IMR-90 (cell line): ENCODE measurements at regions not wholly inside any gene's neighbourhood (a gene's known extent, or its start where the extent isn't known, plus 50 kb on each side); places are given as distances from the start of the nearest gene placed in this dataset.

Experiments used
- MXI1 ChIP-seq: IDR thresholded peaks from 2 replicates; pipeline ENCODE4 v1.6.1; 2012; ENCODE audit warnings: low read depth, mild to moderate bottlenecking, low read length, moderate library complexity, borderline replicate concordance
- POLR2A ChIP-seq: IDR thresholded peaks from 2 replicates; pipeline ENCODE4 v1.6.1; 2012; ENCODE audit warnings: mild to moderate bottlenecking, low read depth, low read length
- SMC3 ChIP-seq: fragments of 150-350 bp; IDR thresholded peaks from 2 replicates; pipeline ENCODE4 v1.6.1; 2016; ENCODE audit warnings: low read depth, mild to moderate bottlenecking, antibody characterized with exemption, low read length, moderate library complexity
- TF ChIP-seq, protein P1 (sequence below): conservative IDR thresholded peaks from 2 replicates; pipeline ENCODE4 v1.5.1; 2012; ENCODE audit warnings: mild to moderate bottlenecking, low read depth, low read length, improper control_type of control experiment
- TF ChIP-seq, protein P2 (sequence below): fragments of 150-350 bp; IDR thresholded peaks from 2 replicates; pipeline ENCODE4 v1.6.1; 2017; ENCODE audit warnings: mild to moderate bottlenecking, antibody characterized with exemption, low read length, low read depth
- TF ChIP-seq, protein P3 (sequence below): fragments of 150-350 bp; IDR thresholded peaks from 2 replicates; pipeline ENCODE4 v1.6.1; 2016; ENCODE audit warnings: low read depth, mild to moderate bottlenecking, low read length, moderate library complexity, borderline replicate concordance

DNA sequence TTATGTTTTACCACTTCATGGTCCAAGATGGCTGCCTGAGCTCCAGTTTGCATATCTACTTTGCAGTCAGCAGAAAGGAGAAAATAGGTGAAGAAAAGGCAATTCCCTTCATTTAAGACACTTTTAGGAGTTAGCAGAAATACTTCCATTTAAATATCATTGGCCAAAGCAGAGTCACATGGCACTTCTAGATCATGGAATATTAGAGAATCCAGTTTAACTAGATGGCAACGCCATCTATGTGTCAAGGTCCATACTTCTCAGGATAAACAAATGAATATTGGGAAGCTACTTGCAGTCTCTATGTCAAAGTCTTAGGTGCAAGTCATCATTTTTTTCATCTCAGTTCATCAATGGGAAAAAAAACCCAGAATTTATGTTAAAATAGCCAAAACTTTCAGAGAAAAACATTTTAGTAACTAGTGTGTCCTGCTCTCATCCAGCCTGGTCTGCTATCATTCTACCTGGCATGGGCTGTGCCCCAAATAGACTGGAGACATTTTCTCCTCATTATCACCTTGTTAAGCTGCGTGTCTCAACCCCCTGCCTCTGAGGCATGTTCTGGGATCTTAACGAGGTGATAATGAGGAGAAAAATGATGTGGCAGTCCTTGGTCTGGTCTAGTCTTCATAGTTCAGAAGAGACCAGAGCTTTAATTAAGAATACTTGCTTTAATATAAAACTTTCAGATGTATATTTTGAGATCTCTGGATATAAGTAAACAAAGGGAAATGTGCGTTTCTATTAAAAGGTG lies 227.3 kb downstream of the TBX18 start:
- TF ChIP-seq, protein P1, sequence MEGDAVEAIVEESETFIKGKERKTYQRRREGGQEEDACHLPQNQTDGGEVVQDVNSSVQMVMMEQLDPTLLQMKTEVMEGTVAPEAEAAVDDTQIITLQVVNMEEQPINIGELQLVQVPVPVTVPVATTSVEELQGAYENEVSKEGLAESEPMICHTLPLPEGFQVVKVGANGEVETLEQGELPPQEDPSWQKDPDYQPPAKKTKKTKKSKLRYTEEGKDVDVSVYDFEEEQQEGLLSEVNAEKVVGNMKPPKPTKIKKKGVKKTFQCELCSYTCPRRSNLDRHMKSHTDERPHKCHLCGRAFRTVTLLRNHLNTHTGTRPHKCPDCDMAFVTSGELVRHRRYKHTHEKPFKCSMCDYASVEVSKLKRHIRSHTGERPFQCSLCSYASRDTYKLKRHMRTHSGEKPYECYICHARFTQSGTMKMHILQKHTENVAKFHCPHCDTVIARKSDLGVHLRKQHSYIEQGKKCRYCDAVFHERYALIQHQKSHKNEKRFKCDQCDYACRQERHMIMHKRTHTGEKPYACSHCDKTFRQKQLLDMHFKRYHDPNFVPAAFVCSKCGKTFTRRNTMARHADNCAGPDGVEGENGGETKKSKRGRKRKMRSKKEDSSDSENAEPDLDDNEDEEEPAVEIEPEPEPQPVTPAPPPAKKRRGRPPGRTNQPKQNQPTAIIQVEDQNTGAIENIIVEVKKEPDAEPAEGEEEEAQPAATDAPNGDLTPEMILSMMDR, result no peak
- TF ChIP-seq SMC3, result no peak
- TF ChIP-seq, protein P2, sequence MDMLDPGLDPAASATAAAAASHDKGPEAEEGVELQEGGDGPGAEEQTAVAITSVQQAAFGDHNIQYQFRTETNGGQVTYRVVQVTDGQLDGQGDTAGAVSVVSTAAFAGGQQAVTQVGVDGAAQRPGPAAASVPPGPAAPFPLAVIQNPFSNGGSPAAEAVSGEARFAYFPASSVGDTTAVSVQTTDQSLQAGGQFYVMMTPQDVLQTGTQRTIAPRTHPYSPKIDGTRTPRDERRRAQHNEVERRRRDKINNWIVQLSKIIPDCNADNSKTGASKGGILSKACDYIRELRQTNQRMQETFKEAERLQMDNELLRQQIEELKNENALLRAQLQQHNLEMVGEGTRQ, result no peak
- TF ChIP-seq, protein P3, sequence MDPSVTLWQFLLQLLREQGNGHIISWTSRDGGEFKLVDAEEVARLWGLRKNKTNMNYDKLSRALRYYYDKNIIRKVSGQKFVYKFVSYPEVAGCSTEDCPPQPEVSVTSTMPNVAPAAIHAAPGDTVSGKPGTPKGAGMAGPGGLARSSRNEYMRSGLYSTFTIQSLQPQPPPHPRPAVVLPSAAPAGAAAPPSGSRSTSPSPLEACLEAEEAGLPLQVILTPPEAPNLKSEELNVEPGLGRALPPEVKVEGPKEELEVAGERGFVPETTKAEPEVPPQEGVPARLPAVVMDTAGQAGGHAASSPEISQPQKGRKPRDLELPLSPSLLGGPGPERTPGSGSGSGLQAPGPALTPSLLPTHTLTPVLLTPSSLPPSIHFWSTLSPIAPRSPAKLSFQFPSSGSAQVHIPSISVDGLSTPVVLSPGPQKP, result no peak
- TF ChIP-seq MXI1, result no peak
- TF ChIP-seq POLR2A, result no peak
